GM13977 (cell line): ENCODE measurements at regions not wholly inside any gene's neighbourhood (a gene's known extent, or its start where the extent isn't known, plus 50 kb on each side); places are given as distances from the start of the nearest gene placed in this dataset.

ENCODE experiments used
- DNase-seq: peaks from one replicate; pipeline ENCODE4 v3.0.0; 2012; ENCODE audit warnings: low spot score
- in situ Hi-C: fragments of 300-500 bp; cut with MboI; formaldehyde crosslinking; loops from one replicate; pipeline ENCODE4 v1.12.0; 2022; ENCODE audit warnings: low sequenced_read_pairs, low pct_unique_long_range_greater_than_20kb, mixed read lengths, inconsistent platforms; ENCODE audit not compliant: unreplicated experiment
- TF ChIP-seq, protein P1 (sequence below): IDR thresholded peaks from 2 replicates; pipeline ENCODE4 v1.5.1; 2012; ENCODE audit warnings: mild to moderate bottlenecking, control low read depth; ENCODE audit not compliant: insufficient read depth; ENCODE audit errors: extremely low read depth, missing control alignments

DNA sequence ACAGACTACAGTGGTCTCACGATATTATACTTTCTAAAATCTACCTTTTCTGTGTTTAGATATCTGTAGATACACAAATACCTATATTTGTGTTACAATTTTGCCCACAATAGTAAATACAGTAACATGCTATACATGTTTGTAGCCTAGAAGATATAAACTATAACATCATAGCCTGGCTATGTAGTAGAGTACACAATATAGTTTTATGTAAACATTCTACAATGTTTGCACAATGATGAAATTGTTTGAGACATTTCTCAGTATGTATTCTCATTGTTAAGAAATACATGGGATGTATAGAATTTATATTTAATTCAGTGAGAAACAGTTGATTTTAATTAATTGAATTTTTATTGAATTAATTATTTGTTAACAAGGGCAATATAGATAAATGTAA, 1367.0 kb downstream of the OTOL1 start:
- DNase-seq: no peak
- in situ Hi-C loops: no loop called here
- TF ChIP-seq, protein P1, sequence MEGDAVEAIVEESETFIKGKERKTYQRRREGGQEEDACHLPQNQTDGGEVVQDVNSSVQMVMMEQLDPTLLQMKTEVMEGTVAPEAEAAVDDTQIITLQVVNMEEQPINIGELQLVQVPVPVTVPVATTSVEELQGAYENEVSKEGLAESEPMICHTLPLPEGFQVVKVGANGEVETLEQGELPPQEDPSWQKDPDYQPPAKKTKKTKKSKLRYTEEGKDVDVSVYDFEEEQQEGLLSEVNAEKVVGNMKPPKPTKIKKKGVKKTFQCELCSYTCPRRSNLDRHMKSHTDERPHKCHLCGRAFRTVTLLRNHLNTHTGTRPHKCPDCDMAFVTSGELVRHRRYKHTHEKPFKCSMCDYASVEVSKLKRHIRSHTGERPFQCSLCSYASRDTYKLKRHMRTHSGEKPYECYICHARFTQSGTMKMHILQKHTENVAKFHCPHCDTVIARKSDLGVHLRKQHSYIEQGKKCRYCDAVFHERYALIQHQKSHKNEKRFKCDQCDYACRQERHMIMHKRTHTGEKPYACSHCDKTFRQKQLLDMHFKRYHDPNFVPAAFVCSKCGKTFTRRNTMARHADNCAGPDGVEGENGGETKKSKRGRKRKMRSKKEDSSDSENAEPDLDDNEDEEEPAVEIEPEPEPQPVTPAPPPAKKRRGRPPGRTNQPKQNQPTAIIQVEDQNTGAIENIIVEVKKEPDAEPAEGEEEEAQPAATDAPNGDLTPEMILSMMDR: no peak

DNA sequence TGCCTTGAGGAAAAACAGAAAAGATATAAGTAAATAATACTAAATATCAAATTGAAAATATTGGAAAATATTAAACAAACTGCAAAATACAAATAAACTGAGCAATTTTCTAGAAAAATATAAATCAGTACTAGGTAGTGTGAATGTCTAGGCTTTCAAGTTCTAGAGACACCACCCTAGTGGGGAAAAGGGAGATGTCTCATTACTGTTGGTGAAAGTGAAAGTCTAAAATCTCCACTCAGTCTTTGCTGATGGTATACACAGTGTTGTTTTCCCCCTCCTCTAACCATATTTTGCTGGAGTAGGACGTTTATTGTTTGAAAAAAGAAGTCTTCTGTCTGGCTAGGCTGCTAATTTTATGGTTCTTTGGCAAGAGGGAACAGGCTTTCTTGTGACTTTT, 1368.9 kb downstream of the OTOL1 start:
- in situ Hi-C loops: no loop called here
- TF ChIP-seq, protein P1: no peak
- no peak for DNase-seq

DNA sequence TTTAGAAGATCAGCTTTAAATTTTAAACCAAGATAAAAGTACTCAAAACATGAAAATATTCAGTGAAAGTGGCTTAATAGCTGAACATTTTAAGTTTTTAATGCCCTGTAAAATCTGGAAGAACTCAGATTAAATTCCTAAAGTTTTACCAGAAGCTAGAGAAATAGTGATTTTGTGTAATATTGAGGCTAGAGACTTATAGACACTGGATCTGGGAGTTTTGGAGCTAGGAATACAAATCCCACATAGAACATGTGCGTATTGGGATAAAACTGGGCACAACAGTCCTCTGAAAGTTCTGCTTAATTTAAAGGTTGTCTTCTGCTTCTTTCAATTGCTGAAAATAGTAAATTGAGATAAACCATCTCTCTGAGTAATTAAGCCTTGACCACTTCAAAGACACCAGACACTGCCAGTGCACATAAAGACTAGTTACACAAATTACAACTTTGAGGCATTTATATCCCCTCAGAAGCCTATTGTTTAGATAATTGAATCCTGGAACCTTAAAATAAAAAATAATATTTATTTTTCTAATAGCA, 1382.5 kb downstream of the OTOL1 start:
- no peak for DNase-seq
- in situ Hi-C loops: no loop called here
- TF ChIP-seq, protein P1: no peak

DNA sequence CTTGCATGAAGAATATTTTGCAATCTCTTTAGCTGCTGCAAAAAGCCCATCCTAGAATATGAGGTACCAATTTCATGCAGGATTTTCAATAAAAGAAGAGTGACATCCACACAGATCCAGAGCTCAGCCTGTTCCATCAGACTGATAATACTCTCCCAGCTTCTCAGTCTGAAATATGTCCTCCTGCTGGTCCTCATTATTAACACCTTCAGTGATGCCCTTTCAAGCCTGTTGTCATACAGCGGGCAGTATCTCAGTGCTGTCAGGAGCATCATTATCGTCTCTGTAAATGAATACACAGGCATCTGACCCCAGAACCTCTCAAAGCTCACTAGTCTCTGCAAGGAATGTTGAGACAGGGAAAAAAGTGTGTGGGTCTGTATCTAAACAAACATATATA, 1387.8 kb downstream of the OTOL1 start:
- TF ChIP-seq, protein P1: no peak
- in situ Hi-C loops: no loop called here
- DNase-seq: no peak

DNA sequence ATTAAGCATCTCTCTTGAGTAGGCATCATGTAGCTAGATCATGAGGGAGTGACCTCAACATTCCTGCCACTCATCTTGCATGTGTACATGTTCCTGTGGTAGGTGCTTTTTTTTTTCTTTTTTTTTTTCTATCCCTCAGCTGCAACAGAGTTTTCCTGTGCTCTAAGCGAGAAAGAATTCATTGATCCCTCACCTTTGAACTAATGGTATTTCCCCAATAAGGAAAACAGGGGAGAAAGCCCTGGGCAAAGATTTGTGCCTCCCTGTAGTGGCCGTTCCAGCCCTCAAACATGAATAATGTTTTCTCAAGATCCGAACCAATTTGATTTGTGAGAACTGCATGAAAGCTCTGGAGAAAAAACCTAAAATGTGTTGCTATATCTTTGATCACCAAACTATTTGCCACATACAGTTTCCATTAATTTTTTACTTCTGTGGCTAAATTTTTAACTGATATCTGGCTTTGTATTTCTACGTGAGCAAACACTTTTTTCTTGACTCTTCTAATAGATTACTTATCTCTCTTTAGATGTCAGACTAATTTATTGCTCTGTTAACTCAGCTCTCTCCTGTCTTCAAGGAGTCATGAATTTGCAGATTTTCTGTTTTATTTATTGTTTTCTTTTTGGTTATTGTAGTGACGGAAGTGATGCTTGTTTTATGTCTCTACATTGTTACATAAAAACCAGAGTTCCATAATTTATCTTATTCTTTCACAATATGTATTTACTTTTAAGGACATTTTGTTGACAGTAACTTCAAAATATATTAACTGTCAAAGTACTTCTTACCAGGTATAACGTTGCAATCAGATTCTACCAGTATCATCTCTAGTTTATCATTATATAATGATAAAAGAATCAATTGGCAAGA, 1396.5 kb downstream of the OTOL1 start:
- TF ChIP-seq, protein P1: no peak
- in situ Hi-C loops: no loop called here
- no peak for DNase-seq

DNA sequence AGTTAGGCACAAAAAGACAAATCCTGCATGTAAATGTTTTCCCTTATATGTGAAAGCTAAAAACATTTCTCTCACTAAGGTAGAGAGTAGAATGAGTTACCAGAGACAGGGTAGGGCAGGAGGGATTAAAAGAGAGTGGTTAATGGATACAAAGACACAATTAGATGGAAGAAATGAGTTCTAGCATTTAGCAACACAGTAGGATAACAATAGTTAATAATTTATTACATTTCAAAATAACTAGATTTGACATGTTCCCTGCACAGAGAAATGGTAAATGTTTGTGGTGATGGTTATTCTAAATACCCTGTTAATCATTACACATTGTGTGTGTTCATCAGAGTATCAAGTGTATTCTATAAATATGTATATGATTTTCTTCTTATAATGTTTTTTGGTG, 1400.7 kb downstream of the OTOL1 start:
- in situ Hi-C loops: no loop called here
- no peak for DNase-seq
- TF ChIP-seq, protein P1: no peak
